PC-3 (cell line): ENCODE measurements at regions not wholly inside any gene's neighbourhood (a gene's known extent, or its start where the extent isn't known, plus 50 kb on each side); places are given as distances from the start of the nearest gene placed in this dataset.

ENCODE experiments used
- CTCF ChIP-seq: fragments of 300-600 bp; sonication (generic); conservative IDR thresholded peaks from 2 replicates; pipeline ENCODE4 v1.5.1; 2017; ENCODE audit warnings: antibody characterized with exemption, low read depth, mild to moderate bottlenecking, low read length
- EZH2 ChIP-seq: fragments of 300-600 bp; sonication (generic); IDR thresholded peaks from one replicate; pipeline ENCODE4 v1.6.1; 2017; ENCODE audit warnings: antibody characterized with exemption, mild to moderate bottlenecking, low read length; ENCODE audit not compliant: unreplicated experiment
- EZH2phosphoT487 ChIP-seq: fragments of 300-600 bp; sonication (generic); IDR thresholded peaks from 2 replicates; pipeline ENCODE4 v1.6.1; 2018; ENCODE audit warnings: mild to moderate bottlenecking, antibody characterized with exemption, low read length, borderline replicate concordance

GRCh38 chr9:31028137-31028536 lies 1356.3 kb upstream of the ACO1 start:
- no peak for TF ChIP-seq EZH2phosphoT487
- no peak for TF ChIP-seq EZH2
- no peak for TF ChIP-seq CTCF
